D341Med (cell line): ENCODE measurements at regions not wholly inside any gene's neighbourhood (a gene's known extent, or its start where the extent isn't known, plus 50 kb on each side); places are given as distances from the start of the nearest gene placed in this dataset.

Experiments used
- DNase-seq: peaks from one replicate; pipeline ENCODE4 v3.0.0; 2012; ENCODE audit warnings: low spot score

DNA sequence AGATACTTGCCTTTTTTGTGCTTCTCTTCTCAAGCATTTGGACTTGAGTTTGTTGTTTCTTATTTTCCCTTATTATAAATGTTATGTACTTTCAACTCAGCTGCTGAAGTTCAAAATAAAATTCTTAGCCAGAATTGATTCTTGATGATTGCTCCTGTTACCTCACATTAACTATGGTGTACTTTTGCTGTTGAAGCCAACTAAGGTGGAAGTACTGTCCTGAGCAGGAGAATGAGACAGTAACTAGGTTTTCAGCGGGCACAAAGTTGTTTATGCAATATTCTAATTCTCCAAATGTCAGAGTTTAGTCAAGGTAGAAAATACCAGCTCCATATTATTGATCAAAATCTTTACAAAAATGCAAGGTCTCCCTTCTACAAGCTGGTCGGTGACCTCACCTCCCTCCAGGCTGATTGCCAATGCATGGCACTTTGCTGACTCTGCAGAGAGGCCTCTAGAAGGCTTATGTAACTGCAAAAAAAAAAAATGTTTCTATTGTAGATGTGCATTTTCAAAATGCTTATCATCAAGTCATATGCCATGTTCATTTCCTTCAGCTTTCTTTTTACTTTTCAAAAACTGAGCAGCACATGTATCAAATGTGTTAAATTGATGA lies 1783.5 kb upstream of the WWC1 start:
- DNase-seq, result no peak

GRCh38 chr5:166509085-166509484 lies 1782.4 kb upstream of the WWC1 start:
- DNase-seq, result no peak

DNA sequence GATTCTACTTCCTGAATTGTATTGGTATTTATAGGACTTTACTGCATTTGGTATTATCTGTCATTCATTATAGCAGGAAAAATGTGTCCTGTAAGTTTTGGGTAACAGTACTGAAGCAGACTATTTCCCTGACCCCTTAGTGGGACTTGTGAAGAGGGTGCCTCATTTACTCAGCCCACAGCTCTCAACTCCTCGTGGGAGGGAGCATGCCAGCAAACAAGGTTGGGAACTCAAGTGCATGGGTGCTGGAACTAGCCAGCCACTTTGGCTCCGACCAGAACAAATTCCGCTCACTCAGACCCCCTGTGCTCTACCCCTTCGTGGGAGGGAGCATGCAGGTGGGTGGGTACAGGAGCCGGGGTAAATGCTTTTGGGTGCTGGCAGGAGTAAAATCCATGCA lies 1773.5 kb upstream of the WWC1 start:
- DNase-seq, result no peak

- DNase-seq, result no peak
These were observed 1768.2 kb upstream of the WWC1 start for GRCh38 chr5:166523206-166523605.

DNA sequence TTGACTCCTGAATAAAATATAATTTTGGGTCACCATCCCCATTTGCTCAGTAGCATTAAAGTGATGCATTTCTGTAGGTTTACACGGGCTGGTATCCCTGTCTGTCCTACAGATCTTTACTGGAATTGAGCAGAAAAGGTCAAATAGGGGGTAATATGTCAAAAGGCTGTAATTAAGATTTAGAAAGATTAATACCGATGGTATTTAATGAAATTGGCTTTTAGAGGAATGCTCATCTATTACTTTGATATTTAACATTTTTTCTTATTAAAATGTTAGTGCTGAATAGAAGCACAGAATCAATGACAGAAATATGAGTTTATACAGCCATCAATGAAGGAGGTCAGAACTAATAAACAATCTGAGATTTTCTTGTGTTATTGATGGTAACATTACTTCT lies 1762.2 kb upstream of the WWC1 start:
- DNase-seq, result no peak

- DNase-seq, result no peak
These were observed 1758.8 kb upstream of the WWC1 start for GRCh38 chr5:166532456-166533220.

DNA sequence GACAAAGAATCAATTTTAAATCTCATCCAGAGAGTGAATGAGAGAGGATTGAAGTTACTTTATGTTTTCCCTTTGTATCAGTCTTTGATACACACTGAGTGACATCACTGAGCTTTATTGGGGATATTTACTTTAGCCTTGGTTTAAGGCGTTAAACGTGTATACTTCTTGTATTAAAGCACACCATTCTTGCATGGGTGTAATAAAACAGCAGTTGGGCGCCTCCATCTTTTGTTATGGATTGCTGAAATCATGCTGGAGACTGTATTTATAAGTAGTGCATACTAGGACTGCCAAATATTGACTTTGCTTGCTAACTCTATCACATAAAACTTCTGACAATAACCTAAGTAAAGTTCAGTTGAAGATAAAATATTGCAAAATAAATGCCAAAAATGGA lies 1755.8 kb upstream of the WWC1 start:
- DNase-seq, result no peak

DNA sequence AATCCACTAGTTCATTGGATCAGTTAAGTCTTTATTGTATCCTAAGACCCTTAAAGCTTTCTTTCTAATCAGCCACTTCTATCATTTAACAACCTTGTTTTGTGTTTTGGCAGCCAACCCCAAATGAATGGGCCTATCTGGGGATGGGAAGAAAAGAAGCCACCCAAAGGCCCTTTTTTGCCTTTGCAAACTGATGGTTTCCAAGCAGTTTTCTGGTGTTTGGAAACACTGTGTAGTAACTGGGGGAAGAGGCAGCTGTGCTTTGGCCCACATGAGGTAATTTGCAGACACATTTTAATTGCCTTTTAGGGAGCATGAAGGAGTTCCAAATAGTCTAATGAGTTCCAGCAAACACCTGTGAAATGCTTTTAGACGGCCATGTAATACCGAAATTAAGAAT lies 1751.3 kb upstream of the WWC1 start:
- no peak for DNase-seq

DNA sequence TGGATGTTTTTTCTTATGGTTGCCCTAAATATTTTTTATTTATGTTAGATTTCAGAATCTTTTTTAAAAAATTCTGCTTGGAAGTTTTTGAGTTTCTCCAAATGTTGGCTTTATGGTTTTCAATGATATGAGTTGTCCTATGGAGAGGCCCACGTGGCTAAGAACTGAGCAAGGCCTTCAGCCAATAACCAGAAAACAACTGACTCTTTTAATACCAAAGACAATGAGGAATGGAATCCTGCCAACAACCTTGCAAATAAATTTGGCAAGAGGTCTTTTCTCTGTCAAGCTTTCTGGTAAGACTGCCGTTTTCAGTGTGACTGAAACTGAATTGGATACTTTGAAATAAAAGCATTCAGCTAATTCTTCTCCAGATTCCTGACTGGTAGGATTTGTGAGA lies 1740.1 kb upstream of the WWC1 start:
- DNase-seq, result no peak

- DNase-seq, result no peak
These were observed 1737.7 kb upstream of the WWC1 start for GRCh38 chr5:166553778-166554177.

DNA sequence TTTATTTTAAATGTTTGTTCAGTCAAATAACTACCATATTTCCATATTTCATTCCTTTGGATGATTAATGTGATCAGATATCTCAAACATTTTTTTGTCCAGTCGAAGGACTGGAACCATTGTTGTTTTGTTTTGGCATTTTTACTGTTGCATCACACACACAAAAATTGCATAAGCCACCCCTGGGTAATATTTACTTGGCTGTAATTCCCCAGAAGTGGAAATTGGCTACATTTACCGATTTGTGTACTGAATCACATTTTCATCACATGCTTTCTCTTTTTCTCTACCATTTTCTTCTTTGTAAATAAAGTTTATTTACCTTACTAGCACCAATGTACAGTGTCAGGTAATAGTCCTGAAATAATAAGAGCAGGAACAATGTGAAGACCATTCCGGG lies 1729.7 kb upstream of the WWC1 start:
- no peak for DNase-seq

GRCh38 chr5:166562246-166562645 lies 1729.2 kb upstream of the WWC1 start:
- DNase-seq, result no peak

GRCh38 chr5:166566725-166567124 lies 1724.7 kb upstream of the WWC1 start:
- DNase-seq, result no peak

DNA sequence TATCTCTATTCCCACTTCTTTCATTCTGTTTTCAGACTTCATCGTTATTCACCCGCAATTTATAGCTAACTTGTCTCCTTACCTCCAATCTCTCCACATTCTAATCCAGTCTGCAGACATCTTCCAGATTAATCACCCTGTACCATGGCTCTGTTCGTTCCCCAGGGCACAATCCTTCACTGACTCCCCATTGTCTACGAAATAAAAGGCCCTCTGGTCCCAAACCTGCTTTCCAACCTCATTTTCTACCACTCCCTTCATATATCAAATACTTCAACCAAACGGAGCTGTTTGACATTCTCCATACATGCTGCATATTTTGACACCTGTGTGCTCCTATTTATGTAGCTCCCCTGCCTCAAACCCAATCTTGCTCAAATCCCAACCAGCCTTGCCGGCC lies 1720.6 kb upstream of the WWC1 start:
- no peak for DNase-seq

DNA sequence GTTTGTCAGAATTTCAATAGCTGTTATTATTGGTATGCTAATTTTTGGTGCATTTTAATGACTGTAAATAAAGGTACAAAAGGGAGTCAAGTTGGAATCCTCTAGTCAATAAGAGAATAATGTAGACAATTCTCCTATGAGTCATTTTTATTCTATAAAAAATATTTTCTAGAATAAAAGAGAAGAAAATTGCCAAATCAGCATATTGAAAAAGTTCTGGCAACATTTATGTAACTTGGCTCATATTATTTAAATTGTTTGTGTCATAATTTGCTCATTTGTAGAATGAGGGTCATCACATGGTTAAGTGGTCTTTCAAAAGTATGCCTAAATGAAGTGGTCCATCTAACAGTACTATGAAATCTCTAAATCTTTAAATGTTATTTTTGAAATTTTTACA lies 1719.8 kb upstream of the WWC1 start:
- no peak for DNase-seq

DNA sequence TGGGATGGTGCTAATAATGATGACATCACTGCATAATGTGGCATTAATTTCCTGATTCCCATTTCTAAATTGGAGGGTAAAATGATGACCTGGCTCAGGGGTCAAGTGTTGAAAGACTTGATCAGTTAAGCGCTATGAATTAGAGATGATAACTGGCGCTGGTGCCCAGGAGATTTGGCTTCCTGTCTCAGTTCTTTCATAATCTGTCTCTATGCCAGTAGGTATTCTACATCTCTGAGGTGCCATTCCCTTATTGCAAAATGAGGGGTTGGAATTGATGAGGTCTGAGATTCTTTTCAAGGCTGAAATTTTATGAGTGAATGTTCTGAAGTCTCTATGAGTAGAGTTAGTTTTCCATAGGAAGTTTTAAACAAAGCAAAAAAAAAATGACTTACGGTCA lies 1715.1 kb upstream of the WWC1 start:
- no peak for DNase-seq

GRCh38 chr5:166581826-166582225 lies 1709.6 kb upstream of the WWC1 start:
- no peak for DNase-seq

DNA sequence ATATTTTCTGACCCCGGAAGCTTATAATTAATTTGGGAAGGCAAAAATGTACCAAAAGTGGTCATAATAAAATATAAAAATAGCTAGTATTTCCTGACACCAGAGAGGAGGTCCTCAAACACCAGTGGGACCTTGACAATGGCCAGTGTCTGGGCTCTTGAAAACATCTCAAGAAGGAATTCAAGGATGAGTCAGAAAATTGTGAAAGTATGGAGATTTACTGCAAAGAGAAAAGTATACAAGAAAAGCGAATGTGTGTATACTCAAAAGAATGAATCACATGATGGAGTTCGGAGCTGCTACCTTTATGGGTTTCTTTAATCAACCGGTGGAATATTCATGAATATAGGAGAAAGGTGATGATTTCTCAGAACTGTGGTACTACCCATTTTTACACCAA lies 1709.0 kb upstream of the WWC1 start:
- no peak for DNase-seq

DNA sequence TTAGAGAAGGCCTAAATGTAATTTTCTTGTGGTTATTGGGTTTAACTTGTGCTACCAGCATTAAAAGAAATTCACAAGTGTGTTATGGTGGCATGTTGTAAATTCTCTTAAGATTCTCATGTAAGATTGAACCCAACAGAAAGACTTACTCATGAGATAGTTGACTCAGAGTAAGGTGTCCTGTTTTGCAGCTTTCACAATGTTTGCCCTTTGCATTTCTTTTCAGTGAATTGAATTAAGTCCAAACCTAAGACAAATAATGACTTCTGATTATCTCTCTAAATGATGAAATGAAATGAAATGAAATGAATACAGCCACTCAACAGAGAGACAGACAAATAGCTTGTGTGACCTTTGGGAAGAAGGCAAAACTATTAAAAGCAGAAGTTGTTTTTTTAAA lies 1696.9 kb upstream of the WWC1 start:
- DNase-seq, result no peak

- DNase-seq, result no peak
These were observed 1696.0 kb upstream of the WWC1 start for GRCh38 chr5:166595274-166595951.

DNA sequence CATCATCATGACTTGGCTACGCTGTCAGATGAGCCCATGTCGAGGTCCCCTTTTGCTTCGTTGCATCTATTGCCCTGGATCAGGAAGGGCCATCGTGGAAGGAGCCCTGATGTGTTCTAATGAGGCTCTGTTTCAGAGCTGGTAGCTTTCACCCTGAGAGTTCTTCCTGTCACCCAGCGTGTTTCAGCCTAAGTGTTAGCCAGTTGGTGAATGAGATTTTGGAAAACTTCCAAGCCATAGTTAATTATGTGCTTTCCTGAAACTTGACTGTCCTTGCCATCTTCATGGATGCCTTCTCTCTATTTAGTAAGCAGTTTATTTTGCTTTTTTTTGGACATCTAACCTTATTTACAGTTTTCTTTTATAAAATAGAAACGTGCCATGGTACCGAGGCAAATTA lies 1695.4 kb upstream of the WWC1 start:
- DNase-seq, result no peak

- no peak for DNase-seq
These were observed 1689.2 kb upstream of the WWC1 start for GRCh38 chr5:166602271-166602670.

DNA sequence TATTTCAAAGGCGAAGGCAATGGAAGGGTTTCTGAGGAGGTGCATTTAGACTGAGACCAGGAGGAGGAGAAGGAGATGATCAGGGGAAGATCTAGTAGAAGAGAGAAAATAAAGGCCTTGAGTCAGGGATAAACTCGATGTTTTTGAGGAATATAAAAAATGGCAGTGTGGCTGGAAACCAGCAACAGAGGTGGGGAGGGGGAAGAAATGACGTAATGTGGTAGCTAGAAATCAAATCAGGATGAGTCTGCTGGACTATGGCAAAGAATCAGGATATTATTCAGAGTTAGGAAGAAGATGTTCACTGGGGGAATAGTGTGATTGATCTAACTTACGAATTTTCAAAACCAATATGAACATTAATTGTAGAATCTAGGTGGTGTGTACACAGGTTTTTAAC lies 1673.9 kb upstream of the WWC1 start:
- no peak for DNase-seq

DNA sequence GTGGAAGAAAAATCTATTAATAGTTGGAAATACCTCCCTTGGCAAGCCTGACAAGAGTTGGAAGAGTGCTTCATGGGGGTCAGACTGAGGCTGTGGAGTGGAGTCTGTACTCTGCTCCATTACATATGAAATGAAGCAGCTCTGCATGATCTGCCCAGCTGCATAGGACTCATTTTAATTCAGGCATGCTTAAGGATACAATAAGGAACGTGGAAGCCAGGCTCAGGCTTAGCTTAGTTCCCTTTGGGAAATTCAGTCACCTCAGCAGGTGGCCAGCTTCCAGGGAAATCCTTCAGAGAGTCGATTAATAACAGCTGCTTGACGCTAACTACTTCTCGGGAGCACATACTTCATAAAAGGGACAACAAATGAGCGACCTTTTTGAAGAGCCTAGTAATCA lies 1672.9 kb upstream of the WWC1 start:
- peak; percentile 27 for DNase-seq
